ENCODE measurements at regions not wholly inside any gene's neighbourhood (a gene's known extent, or its start where the extent isn't known, plus 50 kb on each side); places are given as distances from the start of the nearest gene placed in this dataset.

DNA sequence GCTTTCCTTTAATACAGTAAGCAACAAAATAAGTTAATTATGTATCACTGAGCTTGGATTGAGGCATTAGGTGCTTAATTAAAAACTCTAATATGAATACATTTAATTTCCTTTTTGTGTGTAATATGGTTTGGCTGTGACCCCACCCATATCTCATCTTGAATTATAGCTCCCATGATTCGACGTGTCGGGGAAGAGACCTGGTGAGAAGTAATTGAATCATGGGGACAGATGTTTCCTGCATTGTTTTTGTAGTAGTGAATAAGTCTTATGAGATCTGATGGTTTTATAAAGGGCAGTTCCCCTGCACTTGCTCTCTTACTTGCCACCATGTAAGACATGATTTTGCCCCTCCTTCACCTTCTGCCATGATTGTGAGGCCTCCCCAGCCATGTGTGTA lies 325.4 kb upstream of the CDH7 start:
- DNase-seq (no peak), ATAC-seq (no peak)
- TF ChIP-seq, protein P1, sequence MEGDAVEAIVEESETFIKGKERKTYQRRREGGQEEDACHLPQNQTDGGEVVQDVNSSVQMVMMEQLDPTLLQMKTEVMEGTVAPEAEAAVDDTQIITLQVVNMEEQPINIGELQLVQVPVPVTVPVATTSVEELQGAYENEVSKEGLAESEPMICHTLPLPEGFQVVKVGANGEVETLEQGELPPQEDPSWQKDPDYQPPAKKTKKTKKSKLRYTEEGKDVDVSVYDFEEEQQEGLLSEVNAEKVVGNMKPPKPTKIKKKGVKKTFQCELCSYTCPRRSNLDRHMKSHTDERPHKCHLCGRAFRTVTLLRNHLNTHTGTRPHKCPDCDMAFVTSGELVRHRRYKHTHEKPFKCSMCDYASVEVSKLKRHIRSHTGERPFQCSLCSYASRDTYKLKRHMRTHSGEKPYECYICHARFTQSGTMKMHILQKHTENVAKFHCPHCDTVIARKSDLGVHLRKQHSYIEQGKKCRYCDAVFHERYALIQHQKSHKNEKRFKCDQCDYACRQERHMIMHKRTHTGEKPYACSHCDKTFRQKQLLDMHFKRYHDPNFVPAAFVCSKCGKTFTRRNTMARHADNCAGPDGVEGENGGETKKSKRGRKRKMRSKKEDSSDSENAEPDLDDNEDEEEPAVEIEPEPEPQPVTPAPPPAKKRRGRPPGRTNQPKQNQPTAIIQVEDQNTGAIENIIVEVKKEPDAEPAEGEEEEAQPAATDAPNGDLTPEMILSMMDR (IDR thresholded peaks at IDR 0.05) = no peak
- Histone ChIP-seq H3K36me3 (ENCODE audit: low read depth) (no peaks in the 10 kb centered on the region), H3K4me3 (no peak overlapping the region), H3K9me3 (peaks cover 5% of the 10 kb centered on the region), H3K4me1 (ENCODE audit: low read depth) (no peaks in the 10 kb centered on the region)
- intact Hi-C loops (cut with DNase I, micrococcal nuclease) = no loop called here

DNA sequence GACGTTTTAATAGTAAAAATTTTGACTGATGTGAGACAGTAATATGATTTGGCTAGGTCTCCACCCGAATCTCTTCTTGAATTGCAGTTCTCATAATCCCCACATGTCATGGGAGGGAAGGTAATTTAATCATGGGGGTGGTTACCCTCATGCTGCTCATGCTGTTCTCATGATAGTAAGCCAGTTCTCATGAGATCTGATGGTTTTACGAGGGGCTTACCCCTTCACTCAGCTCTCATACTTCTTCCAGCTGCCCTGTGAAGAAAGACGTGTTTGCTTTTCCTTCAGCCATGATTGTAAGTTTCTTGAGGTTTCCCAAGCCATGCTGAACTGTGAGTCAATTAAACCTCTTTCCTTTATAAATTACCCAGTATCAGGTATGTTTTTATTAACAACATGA lies 327.0 kb upstream of the CDH7 start:
- intact Hi-C loops (cut with DNase I, micrococcal nuclease) = no loop called here
- TF ChIP-seq, protein P1 (IDR thresholded peaks at IDR 0.05) = no peak
- Histone ChIP-seq H3K9me3 (peaks cover 5% of the 10 kb centered on the region), H3K36me3 (ENCODE audit: low read depth) (no peaks in the 10 kb centered on the region), H3K4me1 (ENCODE audit: low read depth) (no peaks in the 10 kb centered on the region), H3K4me3 (no peak overlapping the region)
- no peak for DNase-seq
- no peak for ATAC-seq

DNA sequence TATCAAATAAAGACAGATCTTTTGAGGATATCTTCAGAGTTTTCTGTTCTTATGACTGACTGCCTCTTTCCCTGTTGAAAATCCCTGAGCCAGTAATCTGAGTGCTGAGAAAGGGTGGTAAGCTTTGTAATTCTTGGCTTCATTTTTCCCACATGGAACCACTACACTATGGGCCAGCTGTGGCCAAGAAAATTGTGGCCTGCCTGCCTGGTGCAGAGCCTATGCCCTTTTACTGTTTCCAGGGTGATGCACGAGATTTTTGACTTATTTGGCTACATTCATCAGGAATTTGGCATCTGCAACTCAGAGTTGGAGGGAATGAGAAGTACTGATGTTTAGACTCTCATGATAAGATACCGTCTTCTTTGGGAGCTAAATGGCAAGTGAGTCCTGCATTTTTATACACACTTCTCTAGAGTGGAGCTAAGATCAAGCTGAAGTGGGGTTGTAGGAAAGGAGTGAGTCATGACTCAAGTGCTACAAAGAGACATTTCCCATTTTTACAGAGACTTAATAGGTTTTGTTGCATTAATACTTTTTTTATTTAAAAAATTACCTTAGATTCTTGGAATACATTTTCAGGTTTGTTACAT lies 328.2 kb upstream of the CDH7 start:
- DNase-seq (no peak), ATAC-seq (no peak)
- Histone ChIP-seq H3K36me3 (ENCODE audit: low read depth) (no peaks in the 10 kb centered on the region), H3K4me1 (ENCODE audit: low read depth) (no peaks in the 10 kb centered on the region), H3K9me3 (peaks cover 5% of the 10 kb centered on the region), H3K4me3 (no peak overlapping the region)
- intact Hi-C loops (cut with DNase I, micrococcal nuclease) = no loop called here
- TF ChIP-seq, protein P1 (IDR thresholded peaks at IDR 0.05) = no peak

DNA sequence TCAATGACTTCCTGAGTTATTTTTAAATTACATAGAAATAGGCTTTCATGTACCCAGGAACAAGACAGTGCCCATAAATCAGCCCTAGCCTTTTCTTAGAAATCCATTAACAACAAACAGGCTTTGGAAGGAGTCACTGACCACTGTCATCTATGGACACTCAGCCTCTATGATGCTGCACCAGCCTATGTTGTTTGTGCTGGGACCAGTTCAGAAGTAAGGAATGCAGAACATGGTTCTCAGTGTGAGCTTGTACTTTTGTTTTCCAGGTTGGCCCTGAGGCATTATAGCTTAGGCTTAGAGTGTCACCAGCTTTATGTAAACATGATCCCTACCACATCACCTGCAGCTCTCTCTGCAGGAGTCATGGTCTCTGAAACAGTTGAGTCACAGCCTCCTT lies 335.7 kb upstream of the CDH7 start:
- ATAC-seq (no peak), DNase-seq (no peak)
- Histone ChIP-seq H3K9me3 (no peaks in the 10 kb centered on the region), H3K36me3 (ENCODE audit: low read depth) (no peaks in the 10 kb centered on the region), H3K4me1 (ENCODE audit: low read depth) (no peaks in the 10 kb centered on the region), H3K4me3 (no peak overlapping the region)
- TF ChIP-seq, protein P1 (IDR thresholded peaks at IDR 0.05) = no peak
- intact Hi-C loops (cut with DNase I, micrococcal nuclease) = no loop called here

DNA sequence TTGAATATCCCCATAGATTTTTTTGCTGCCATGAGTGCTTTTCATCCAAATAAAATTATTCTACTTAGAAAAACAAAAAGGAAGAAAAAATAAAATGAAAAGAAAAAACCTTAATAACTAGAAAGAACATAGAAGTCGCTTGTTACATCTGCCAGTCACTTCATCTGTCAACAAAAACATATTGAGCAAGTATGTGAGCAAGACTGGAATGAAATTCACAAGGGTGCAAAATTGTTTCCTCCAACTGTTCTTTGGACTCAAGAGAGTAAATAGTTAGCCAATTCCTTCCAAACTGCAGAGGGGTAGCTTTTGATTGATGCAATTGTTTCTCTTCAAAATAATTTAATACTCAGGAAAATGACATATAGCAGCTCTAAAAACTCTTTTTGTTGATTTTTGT lies 336.3 kb upstream of the CDH7 start:
- Histone ChIP-seq H3K4me1 (ENCODE audit: low read depth) (no peaks in the 10 kb centered on the region), H3K9me3 (no peaks in the 10 kb centered on the region), H3K4me3 (no peak overlapping the region), H3K36me3 (ENCODE audit: low read depth) (no peaks in the 10 kb centered on the region)
- TF ChIP-seq, protein P1 (IDR thresholded peaks at IDR 0.05) = no peak
- ATAC-seq (no peak), DNase-seq (no peak)
- intact Hi-C loops (cut with DNase I, micrococcal nuclease) = no loop called here

DNA sequence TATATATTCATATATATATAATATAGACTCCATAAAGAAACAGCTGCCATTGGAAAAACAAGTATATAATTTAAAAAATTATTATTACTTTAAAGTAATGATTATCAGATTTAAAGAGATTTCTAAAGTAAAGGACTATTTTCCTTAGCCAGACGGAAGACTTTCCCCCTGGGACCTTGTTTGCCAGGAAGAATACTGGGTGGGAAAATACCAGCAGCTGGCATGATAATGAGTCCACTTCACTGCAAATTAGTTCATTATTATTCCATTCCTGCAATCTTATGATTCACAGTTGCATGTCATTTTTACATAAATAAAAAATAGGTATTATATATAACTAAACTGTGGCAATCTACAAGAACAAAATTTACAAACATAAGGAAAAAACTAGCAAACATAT lies 339.8 kb upstream of the CDH7 start:
- intact Hi-C loops (cut with DNase I, micrococcal nuclease) = no loop called here
- H3K4me3 ChIP-seq = no peak overlapping the region
- no peak for DNase-seq
- TF ChIP-seq, protein P1 (IDR thresholded peaks at IDR 0.05) = no peak
- H3K4me1 ChIP-seq (ENCODE audit: low read depth) = no peaks in the 10 kb centered on the region
- no peaks in the 10 kb centered on the region for H3K9me3 ChIP-seq
- ATAC-seq = no peak
- no peaks in the 10 kb centered on the region for H3K36me3 ChIP-seq (ENCODE audit: low read depth)

All from mucosa of descending colon (tissue), 3 donors.